Left ventricle myocardium inferior (tissue), 1 donor: ENCODE measurements at regions not wholly inside any gene's neighbourhood (a gene's known extent, or its start where the extent isn't known, plus 50 kb on each side); places are given as distances from the start of the nearest gene placed in this dataset.

Experiments used
- DNase-seq: peaks from one replicate; pipeline ENCODE4 v3.0.0-alpha.2; 2020
- H3K27ac ChIP-seq: fragments of 200-600 bp; replicated peaks from 2 replicates; pipeline ENCODE4 v1.8.0; 2021
- H3K27me3 ChIP-seq: fragments of 200-600 bp; 2 replicates; pipeline ENCODE4 v1.8.0; 2021; ENCODE audit warnings: low read depth
- H3K36me3 ChIP-seq: fragments of 200-600 bp; 2 replicates; pipeline ENCODE4 v1.8.0; 2021
- H3K4me1 ChIP-seq: fragments of 200-600 bp; 2 replicates; pipeline ENCODE4 v1.8.0; 2021
- H3K4me3 ChIP-seq: fragments of 200-600 bp; 2 replicates; pipeline ENCODE4 v1.8.0; 2021; ENCODE audit warnings: mild to moderate bottlenecking, moderate library complexity
- H3K9me3 ChIP-seq: fragments of 200-600 bp; replicated peaks from 2 replicates; pipeline ENCODE4 v1.8.0; 2021
- intact Hi-C: fragments of 100-400 bp; cut with micrococcal nuclease; formaldehyde crosslinking; loops from one replicate; pipeline ENCODE4 v1.11.0; 2022
- TF ChIP-seq, protein P1 (sequence below): fragments of 200-600 bp; IDR thresholded peaks from 2 replicates; pipeline ENCODE4 v1.8.0; 2021; ENCODE audit warnings: antibody characterized with exemption, mild to moderate bottlenecking, borderline replicate concordance
- donor health status: DM: no; HTN: yes; CAD: no; lungs with severe emphysema.

DNA sequence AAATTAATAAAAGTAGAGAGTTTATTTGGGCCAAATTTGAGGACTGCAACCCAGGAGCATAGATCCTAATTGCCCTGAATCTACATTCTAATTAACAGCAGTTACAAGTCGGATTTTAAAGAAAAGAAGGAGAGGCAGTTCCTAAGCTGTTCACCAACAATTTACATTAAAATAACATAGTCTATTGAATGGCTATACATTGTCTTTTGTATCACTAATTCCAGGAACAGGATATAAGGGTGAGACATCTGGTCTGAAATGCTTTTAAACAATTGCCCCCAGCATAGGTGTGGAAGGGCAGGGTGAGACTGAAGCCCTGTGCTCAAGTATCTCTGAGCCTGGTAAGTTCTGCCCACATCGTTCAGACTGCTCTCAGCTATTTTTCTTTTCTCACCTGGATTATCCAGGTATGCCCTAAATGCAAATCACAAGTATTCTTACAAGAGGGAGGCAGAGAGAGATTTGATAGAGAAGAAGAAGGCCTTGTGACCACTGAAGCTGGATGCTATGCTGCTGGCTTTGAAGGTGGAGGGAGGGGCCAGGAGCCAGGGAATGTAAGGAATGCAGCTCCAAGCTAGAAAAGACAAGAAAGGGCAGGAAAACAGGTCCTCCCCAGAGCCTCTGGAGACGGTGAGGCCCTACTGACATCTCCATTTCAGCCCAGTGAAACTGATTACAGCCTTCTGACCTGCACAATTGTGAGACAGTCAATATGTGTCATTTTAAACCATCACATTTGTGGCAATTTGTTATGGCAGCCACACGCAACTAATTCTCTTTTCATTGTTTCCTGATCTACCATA lies 189.4 kb upstream of the ARL4C start:
- Histone ChIP-seq H3K9me3 (no peaks in the 10 kb centered on the region), H3K36me3 (no peaks in the 10 kb centered on the region), H3K27ac (no peak overlapping the region), H3K27me3 (no peaks in the 10 kb centered on the region), H3K4me1 (peaks cover 11% of the 10 kb centered on the region), H3K4me3 (no peak overlapping the region)
- no peak for DNase-seq
- TF ChIP-seq, protein P1, sequence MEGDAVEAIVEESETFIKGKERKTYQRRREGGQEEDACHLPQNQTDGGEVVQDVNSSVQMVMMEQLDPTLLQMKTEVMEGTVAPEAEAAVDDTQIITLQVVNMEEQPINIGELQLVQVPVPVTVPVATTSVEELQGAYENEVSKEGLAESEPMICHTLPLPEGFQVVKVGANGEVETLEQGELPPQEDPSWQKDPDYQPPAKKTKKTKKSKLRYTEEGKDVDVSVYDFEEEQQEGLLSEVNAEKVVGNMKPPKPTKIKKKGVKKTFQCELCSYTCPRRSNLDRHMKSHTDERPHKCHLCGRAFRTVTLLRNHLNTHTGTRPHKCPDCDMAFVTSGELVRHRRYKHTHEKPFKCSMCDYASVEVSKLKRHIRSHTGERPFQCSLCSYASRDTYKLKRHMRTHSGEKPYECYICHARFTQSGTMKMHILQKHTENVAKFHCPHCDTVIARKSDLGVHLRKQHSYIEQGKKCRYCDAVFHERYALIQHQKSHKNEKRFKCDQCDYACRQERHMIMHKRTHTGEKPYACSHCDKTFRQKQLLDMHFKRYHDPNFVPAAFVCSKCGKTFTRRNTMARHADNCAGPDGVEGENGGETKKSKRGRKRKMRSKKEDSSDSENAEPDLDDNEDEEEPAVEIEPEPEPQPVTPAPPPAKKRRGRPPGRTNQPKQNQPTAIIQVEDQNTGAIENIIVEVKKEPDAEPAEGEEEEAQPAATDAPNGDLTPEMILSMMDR, result no peak
- intact Hi-C loops, result no loop called here

DNA sequence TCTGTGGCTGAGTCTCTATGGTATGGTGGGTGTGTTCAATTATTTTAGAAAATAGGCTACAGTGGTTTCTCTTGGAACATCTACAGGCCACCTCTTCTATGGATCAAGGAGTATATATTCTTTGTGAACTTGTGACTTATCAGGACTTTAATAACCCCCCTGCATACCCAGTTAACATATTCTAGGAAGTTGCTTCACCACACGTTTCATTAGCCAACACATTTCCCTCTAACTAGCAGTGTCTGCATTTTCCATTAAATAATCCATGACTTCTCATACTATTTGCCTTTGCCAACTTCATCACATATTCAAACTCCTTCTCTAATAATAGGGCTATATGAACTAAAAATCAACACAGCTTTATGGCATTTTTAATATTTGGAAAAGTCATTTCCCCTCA lies 187.6 kb upstream of the ARL4C start:
- H3K4me3 ChIP-seq, result no peak overlapping the region
- no peak overlapping the region for H3K27ac ChIP-seq
- peaks cover 12% of the 10 kb centered on the region for H3K4me1 ChIP-seq
- intact Hi-C loops, result no loop called here
- H3K27me3 ChIP-seq, result no peaks in the 10 kb centered on the region
- no peak for DNase-seq
- no peaks in the 10 kb centered on the region for H3K9me3 ChIP-seq
- H3K36me3 ChIP-seq, result no peaks in the 10 kb centered on the region
- TF ChIP-seq, protein P1, result no peak

DNA sequence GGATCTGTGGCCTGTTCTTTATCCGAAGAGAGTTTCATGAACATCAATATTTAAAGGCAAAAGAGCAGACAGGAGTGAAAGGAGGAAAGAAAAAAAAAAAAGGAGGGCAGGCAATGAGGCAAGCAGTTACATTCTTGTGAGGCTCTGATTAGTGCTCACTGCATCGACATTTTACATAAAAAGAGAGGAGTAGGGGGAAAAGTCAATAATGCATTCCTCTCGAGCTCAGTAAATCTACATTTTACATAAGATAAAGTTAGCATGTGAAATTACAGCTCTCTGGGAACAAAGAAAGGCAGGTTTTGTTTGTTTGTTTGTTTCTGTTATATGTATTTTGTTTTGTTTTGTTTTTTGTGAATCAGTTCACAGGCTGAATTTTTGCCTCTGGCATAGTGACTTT lies 187.1 kb upstream of the ARL4C start:
- H3K36me3 ChIP-seq, result no peaks in the 10 kb centered on the region
- no peak for DNase-seq
- intact Hi-C loops, result no loop called here
- H3K27me3 ChIP-seq, result no peaks in the 10 kb centered on the region
- no peak overlapping the region for H3K27ac ChIP-seq
- TF ChIP-seq, protein P1, result no peak
- H3K4me1 ChIP-seq, result peaks cover 17% of the 10 kb centered on the region
- H3K4me3 ChIP-seq, result no peak overlapping the region
- no peaks in the 10 kb centered on the region for H3K9me3 ChIP-seq

DNA sequence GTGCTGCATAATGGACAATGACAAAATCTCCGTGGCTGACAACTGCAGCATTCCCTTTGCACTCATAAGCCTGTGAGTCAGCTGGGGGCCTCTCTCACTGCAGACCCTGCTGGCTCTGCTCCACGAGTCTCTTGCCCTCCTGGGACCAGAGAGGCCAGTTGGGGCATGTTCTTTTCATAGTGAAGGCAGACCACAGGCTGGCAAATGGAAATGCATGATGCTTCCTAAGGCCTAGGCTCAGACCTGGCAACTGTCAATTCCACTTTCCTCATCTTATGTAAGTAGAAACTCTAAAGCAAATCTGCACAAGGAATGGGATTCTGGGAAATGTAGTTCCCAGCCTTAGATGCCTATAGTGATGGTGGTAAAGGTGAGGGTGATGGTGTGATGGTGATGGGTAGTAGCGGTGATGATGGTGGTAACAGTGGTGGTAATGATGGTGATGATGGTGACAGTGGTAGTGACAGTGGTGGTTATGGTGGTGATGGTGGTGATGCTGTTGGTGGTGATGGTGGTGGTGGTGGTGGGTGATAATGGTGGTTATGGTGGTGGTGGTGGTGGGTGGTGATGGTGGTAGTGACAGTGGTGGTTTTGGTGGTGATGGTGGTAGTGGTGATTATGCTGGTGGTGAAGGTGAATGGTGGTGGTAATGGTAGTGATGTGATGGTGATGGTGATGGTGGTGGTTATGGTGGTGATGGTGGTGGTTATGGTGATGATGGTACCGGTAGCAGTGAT lies 185.8 kb upstream of the ARL4C start:
- H3K4me3 ChIP-seq, result no peak overlapping the region
- H3K27ac ChIP-seq, result no peak overlapping the region
- intact Hi-C loops, result no loop called here
- TF ChIP-seq, protein P1, result no peak
- H3K27me3 ChIP-seq, result no peaks in the 10 kb centered on the region
- H3K4me1 ChIP-seq, result peaks cover 20% of the 10 kb centered on the region
- DNase-seq, result no peak
- H3K36me3 ChIP-seq, result no peaks in the 10 kb centered on the region
- no peaks in the 10 kb centered on the region for H3K9me3 ChIP-seq

DNA sequence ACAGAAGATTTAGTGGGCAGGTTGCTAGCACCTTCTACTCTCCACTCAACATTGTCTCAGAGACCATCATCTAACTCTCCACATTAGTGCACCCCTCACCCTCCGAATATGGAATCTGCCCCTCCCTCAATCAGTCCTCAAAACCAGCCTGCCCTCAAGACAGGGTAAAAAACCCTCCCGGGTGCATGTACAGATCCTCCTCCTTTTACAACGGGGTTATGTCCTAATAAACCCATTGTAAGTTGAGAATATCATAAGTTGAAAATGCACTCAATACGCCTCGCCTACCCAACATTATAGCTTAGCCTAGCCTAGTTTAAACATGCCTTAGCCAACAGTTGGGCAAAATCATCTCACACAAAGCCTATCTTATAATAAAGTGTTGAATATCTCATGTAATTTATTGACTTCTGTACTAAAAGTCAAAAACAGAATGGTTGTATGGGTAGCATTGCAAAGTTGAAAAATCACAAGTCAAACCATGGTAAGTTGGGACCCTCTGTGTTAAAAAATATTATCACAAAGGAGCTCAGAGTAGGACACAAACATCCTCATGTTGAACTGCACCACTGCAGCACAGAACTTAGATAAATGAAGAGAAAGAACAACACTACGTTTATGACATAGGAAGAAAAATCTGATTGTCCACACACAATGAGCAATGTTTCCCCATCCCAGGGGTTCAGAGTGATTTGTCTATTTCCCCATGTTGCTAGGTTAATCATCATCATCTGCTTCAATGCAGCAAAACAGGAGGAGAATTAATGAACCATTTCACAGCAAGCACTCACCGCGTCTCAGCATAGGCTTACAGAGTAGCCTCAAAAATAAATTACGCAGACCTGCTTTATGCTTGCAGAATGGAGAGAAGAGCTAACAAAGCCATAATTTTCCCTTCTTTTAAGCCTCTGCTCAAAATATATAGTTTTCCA lies 184.1 kb upstream of the ARL4C start:
- TF ChIP-seq, protein P1, result no peak
- H3K4me3 ChIP-seq, result no peak overlapping the region
- no peak for DNase-seq
- intact Hi-C loops, result no loop called here
- no peaks in the 10 kb centered on the region for H3K27me3 ChIP-seq
- no peak overlapping the region for H3K27ac ChIP-seq
- no peaks in the 10 kb centered on the region for H3K9me3 ChIP-seq
- peaks cover 20% of the 10 kb centered on the region for H3K4me1 ChIP-seq
- H3K36me3 ChIP-seq, result no peaks in the 10 kb centered on the region
